LNCaP clone FGC (cell line): ENCODE measurements at regions not wholly inside any gene's neighbourhood (a gene's known extent, or its start where the extent isn't known, plus 50 kb on each side); places are given as distances from the start of the nearest gene placed in this dataset.

Experiments
- DNase-seq: peaks from one replicate; pipeline ENCODE4 v3.0.0-alpha.2; 2011; ENCODE audit warnings: low read depth
- H3K4me3 ChIP-seq: 2 replicates; pipeline ENCODE4 v1.5.1; 2011; ENCODE audit warnings: mild to moderate bottlenecking, low read depth, low read length, control low read depth
- TF ChIP-seq, protein P1 (sequence below): IDR thresholded peaks from 2 replicates; pipeline ENCODE4 v1.5.1; 2012; ENCODE audit warnings: mild to moderate bottlenecking; ENCODE audit not compliant: control insufficient read depth, insufficient read depth; ENCODE audit errors: extremely low read depth

DNA sequence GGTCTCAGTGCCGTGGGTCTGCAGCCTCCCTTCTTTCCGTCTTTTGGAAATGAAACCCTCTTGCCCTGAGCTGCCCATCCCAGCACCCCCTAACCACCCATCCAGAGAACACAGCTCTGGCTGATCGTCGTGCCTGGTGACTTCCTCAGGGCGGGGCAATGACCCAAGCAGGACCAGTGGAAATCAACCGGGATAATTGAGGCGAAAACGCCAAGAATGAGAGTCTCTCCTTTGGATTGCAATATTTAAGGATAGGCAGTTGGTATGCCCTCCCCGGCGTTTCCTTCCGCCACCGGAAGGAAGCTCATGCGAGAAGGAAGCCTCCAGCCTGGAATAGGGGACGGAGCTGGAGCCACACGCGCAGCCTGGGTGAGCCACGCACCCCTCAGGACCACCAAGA lies 73.7 kb upstream of the PFKP start:
- H3K4me3 ChIP-seq, result no peak overlapping the region
- no peak for DNase-seq
- TF ChIP-seq, protein P1, sequence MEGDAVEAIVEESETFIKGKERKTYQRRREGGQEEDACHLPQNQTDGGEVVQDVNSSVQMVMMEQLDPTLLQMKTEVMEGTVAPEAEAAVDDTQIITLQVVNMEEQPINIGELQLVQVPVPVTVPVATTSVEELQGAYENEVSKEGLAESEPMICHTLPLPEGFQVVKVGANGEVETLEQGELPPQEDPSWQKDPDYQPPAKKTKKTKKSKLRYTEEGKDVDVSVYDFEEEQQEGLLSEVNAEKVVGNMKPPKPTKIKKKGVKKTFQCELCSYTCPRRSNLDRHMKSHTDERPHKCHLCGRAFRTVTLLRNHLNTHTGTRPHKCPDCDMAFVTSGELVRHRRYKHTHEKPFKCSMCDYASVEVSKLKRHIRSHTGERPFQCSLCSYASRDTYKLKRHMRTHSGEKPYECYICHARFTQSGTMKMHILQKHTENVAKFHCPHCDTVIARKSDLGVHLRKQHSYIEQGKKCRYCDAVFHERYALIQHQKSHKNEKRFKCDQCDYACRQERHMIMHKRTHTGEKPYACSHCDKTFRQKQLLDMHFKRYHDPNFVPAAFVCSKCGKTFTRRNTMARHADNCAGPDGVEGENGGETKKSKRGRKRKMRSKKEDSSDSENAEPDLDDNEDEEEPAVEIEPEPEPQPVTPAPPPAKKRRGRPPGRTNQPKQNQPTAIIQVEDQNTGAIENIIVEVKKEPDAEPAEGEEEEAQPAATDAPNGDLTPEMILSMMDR, result no peak

DNA sequence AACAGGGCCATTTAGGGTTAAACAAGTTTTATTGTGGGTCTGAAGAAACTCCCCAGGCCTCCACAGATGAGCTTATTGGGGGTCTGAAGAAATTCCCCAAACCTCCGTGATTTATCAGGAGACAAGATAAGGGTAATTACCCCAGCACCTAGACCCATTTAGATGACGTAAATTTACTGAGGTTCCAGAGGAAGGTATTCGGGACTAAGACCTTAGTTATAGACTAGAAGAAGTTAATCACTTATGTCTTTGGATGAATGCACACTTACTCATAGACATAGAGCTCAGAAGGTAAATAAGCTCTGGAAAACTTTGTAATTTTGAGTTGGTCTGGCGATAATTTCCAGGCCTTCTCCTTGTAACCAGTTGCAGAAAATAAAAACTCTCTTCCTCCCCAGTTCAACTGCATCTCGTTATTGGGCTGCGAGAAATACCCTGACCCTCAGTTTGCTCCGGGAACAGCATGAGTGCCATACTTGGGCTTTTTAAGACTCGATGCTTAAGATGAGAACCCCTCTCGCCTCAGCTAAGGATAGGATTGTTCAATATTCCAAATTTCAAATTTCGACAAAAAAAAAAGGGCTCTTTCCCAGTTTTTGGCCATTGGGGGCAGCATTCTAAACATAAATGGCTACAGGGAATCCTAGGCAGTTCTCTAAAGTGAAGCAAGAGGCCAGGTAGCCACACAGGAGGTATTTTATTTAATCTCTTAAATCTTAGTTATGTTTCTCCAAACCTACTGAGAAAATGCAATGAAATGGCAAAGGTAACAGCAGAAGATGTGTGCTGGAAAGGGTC lies 74.7 kb upstream of the PFKP start:
- no peak for DNase-seq
- TF ChIP-seq, protein P1, result no peak
- no peak overlapping the region for H3K4me3 ChIP-seq

DNA sequence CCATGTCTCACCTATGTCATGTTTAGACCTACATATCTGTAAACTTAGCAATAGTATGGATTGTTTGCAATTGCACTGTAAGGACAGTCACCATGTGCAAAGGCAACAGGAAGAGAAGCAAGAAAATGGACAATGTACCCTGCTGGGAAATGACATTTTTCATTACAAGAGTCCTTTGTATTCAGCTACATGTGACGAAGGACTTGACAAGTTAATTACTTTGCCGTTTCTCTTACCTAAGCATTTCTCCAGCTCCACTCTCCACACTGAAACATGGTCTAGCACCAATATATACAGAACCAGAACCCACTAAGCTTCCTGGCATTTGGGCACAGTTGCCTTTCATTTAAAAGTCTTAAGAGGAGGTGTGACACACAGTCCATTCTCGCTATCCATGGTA lies 76.6 kb upstream of the PFKP start:
- no peak overlapping the region for H3K4me3 ChIP-seq

DNA sequence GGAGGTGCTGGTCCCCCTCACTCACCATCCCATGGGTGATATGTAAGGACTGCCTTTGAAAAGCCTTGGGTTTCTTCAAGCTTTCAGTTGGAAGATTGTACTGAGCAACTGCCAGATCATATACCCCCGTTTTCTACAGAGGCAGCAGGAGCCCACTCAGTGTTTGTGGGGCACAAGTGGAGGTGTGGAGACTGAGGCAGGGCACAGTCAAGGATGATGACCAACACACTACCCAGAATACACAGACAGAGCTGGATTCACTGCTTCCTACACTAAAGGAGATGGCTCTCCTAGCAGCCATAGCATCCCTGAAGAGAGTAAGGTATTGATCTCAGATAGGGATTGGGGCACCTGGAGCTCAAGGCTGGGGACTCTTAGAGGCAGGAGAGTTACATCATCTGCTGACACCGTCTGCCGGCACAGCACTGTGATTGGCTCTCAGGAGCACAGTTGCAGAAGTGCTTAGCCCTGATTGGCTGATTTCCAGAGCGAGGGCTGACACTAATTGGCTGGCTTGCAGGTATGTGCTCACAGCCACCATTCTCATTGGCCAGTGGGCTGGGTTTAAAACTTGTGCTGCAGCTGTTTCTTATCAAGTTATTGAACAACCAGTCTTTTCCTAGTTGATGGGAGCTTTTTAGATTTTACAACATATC lies 77.9 kb upstream of the PFKP start:
- no peak overlapping the region for H3K4me3 ChIP-seq
- DNase-seq, result no peak
- TF ChIP-seq, protein P1, result no peak

More for the DNA sequence above, 76.6 kb upstream of the PFKP start:
- TF ChIP-seq, protein P1, result no peak
- no peak for DNase-seq

DNA sequence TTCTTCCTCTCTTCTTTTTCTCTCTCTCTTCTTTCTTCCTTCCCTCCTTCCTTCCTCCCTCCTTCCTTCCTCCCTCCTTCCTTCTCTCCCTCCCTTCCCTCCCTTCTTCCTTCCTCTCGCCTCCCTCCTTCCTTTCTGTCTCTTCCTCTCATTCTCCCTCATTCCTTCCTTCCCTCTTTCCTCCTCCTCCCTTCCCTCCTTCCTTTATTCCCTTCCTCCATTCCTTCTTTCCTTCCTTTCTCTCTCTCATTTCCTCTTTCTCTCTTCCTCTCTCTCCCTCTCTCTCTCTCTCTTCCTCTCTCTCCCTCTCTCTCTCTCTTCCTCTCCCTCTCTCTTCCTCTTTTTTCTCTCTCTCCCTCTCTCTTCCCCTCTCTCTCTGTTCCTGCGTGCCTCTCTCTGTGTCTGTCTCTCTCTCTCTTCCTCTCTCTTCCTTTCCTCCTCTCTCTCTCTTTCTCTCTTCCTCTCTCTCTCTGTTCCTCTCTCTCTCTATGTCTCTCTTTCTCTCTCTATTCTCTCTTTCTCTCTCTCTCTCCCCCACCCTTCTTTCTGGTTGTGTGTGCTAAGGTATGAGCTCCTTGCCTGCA lies 80.1 kb upstream of the PFKP start:
- no peak overlapping the region for H3K4me3 ChIP-seq
- no peak for DNase-seq
- TF ChIP-seq, protein P1, result no peak

DNA sequence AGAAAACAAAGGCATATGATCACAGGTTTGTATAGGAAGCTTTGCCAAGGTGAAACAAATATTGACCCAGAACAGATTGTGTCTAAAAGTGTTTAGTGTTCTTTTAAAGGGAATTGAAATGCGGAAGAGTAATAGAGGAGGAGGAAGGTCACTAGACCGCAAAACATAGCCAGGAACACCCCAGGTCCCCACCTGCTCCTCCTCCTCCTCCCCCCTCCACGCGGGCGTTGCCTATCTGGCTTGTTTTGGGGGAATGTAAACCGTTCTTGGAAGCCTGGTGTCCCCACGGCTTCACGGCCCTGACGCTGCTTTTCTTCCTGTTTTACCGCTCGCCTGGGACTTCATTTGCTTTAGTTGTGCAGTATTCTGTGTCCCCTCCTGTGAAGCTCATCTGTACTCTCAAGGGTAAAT lies 81.0 kb upstream of the PFKP start:
- peak; percentile 75 for DNase-seq
- H3K4me3 ChIP-seq, result peak overlapping the region; percentile 19; the same call in 1 of the 2 replicates
- TF ChIP-seq, protein P1, result no peak
